ENCODE measurements at regions not wholly inside any gene's neighbourhood (a gene's known extent, or its start where the extent isn't known, plus 50 kb on each side); places are given as distances from the start of the nearest gene placed in this dataset.

DNA sequence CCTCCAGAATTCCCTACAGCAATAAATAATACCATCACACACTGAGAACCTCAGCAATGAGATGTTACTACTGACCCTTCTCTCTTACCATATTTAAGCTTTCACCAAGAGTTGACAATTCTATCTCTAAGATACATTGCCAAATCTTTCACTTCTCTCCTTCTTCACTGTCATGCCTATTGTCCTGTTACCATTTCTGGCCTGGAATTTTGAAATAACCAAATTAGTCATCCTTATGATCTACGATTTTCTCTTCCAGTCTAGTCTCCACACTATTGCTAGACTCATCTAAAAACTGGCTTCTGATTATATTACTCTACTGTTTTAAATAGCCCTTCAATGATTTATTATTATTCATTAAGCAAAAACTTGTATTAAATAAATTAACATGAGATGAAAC is 656.1 kb upstream of the ADGRL4 start:
- Histone ChIP-seq H3K27ac (no peak overlapping the region), H3K36me3 (no peaks in the 10 kb centered on the region), H3K27me3 (replicated peaks in 1 of 7) (no peaks in the 10 kb centered on the region), H3K9me3 (peaks cover 0 to 4% (median 0%) of the 10 kb centered on the region in 8 donors), H3K4me3 (no peak overlapping the region), H3K4me1 (no peaks in the 10 kb centered on the region)
- WGBS, 5 donors = 50 to 74% (median 61%) methylated on average over 1 of the region's 1 CpG
- TF ChIP-seq POLR2AphosphoS5 (IDR thresholded peaks at IDR 0.05) (no peak), POLR2A (IDR thresholded peaks at IDR 0.05) (no peak)
- intact Hi-C loops (cut with DNase I; ENCODE audit: low total_unique reads) = no loop called here
- no peak for DNase-seq

DNA sequence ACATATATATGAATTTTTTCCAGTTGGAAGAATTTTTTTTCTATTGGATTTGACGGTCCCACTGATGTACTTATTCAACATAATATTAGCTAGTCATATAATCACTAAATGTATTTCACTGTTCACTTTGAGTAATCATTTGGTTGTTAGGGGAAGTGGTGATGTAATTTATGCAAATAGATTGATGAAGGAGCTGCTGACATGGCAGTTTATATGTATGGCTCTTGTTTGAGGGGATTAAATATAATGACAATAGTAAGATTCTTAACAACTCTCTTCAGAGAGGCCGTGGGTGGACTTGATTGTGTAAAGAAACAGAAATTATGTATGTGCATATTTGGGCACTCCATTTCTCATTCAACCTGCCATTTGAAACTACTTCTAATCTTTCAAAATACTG is 653.6 kb upstream of the ADGRL4 start:
- Histone ChIP-seq H3K36me3 (no peaks in the 10 kb centered on the region), H3K9me3 (no peaks in the 10 kb centered on the region), H3K4me3 (no peak overlapping the region), H3K27me3 (replicated peaks in 1 of 7) (no peaks in the 10 kb centered on the region), H3K27ac (no peak overlapping the region), H3K4me1 (no peaks in the 10 kb centered on the region)
- 70 to 88% (median 76%) methylated on average over 2 of the region's 2 CpGs for WGBS, 5 donors
- intact Hi-C loops (cut with DNase I; ENCODE audit: low total_unique reads) = no loop called here
- no peak for DNase-seq
- TF ChIP-seq POLR2AphosphoS5 (IDR thresholded peaks at IDR 0.05) (no peak), POLR2A (IDR thresholded peaks at IDR 0.05) (no peak)
- TF ChIP-seq, protein P1, sequence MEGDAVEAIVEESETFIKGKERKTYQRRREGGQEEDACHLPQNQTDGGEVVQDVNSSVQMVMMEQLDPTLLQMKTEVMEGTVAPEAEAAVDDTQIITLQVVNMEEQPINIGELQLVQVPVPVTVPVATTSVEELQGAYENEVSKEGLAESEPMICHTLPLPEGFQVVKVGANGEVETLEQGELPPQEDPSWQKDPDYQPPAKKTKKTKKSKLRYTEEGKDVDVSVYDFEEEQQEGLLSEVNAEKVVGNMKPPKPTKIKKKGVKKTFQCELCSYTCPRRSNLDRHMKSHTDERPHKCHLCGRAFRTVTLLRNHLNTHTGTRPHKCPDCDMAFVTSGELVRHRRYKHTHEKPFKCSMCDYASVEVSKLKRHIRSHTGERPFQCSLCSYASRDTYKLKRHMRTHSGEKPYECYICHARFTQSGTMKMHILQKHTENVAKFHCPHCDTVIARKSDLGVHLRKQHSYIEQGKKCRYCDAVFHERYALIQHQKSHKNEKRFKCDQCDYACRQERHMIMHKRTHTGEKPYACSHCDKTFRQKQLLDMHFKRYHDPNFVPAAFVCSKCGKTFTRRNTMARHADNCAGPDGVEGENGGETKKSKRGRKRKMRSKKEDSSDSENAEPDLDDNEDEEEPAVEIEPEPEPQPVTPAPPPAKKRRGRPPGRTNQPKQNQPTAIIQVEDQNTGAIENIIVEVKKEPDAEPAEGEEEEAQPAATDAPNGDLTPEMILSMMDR (IDR thresholded peaks at IDR 0.05 in 8 of 11, conservative IDR thresholded peaks at IDR 0.05 in 3 of 11) = no peak

DNA sequence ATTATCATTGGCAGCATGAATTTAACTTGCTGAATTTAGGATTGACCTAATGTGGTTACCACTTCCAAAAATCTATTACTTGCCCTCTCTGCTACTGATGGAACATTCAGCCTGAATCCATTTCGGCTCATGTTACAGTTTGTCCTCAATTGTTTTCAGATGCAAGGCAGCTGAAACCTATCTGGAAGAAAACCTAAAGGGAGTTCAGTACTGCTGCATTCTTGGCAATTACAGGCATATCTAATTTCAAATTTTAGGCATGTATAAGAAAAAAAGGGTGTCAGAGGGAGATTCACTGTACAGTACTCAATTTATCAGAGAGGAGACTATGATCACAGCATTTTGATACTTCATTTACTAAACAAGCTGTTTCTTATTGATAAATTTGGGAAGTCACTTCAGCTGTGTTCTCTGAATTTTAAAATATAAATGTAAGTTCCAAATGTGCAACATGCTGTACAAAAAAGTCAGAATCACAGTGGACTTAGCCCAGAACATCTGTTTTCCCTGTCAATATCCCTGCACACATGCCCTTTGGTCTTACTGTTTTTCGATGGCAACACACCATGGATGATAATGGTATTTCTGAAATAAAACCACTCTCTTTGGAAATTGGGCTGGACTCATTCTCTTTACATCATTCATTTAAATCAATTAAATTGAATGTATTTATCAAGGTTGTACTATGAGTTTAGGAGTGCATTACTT is 651.6 kb upstream of the ADGRL4 start:
- Histone ChIP-seq H3K27ac (no peak overlapping the region), H3K4me3 (no peak overlapping the region), H3K27me3 (replicated peaks in 1 of 7) (no peaks in the 10 kb centered on the region), H3K9me3 (no peaks in the 10 kb centered on the region), H3K4me1 (no peaks in the 10 kb centered on the region), H3K36me3 (no peaks in the 10 kb centered on the region)
- intact Hi-C loops (cut with DNase I; ENCODE audit: low total_unique reads) = no loop called here
- no peak for TF ChIP-seq POLR2AphosphoS5 (IDR thresholded peaks at IDR 0.05)
- no peak for TF ChIP-seq POLR2A (IDR thresholded peaks at IDR 0.05)
- TF ChIP-seq, protein P1 (IDR thresholded peaks at IDR 0.05 in 8 of 11, conservative IDR thresholded peaks at IDR 0.05 in 3 of 11) = no peak
- DNase-seq = no peak
- 58 to 77% (median 72%) methylated on average over 2 of the region's 2 CpGs for WGBS, 5 donors

DNA sequence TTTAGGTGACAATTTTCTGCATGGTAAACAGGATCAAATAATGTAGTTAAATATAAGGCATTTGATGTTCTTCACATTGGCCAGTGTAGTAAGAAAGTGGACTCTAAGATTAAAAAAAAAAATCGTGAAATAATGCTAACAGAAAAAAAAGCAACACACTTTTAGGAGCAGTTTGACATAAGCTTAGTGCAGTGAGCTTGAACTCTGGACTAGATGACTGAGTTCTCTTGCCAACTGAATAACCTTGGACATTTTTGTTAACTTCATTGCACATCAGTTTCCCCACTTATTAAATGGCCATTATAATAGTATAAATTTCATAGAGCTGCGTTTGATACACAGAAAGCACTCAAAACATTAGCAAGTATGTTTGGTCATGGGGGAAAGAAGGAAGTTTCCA is 649.3 kb upstream of the ADGRL4 start:
- DNase-seq = no peak
- no peak for TF ChIP-seq POLR2AphosphoS5 (IDR thresholded peaks at IDR 0.05)
- no peak for TF ChIP-seq POLR2A (IDR thresholded peaks at IDR 0.05)
- TF ChIP-seq, protein P1 (IDR thresholded peaks at IDR 0.05 in 8 of 11, conservative IDR thresholded peaks at IDR 0.05 in 3 of 11) = no peak
- Histone ChIP-seq H3K27me3 (replicated peaks in 1 of 7) (no peaks in the 10 kb centered on the region), H3K4me3 (no peak overlapping the region), H3K9me3 (no peaks in the 10 kb centered on the region), H3K36me3 (no peaks in the 10 kb centered on the region), H3K27ac (no peak overlapping the region), H3K4me1 (no peaks in the 10 kb centered on the region)
- intact Hi-C loops (cut with DNase I; ENCODE audit: low total_unique reads) = no loop called here
- WGBS, 5 donors = 53 to 82% (median 62%) methylated on average over 2 of the region's 2 CpGs
